GM21526 (cell line): ENCODE measurements at regions not wholly inside any gene's neighbourhood (a gene's known extent, or its start where the extent isn't known, plus 50 kb on each side); places are given as distances from the start of the nearest gene placed in this dataset.

Experiments used
- ATAC-seq: cut with Tn5 transposase; IDR thresholded peaks from one replicate; pipeline ENCODE4 v1.9.1; 2021; ENCODE audit warnings: moderate library complexity; ENCODE audit not compliant: unreplicated experiment, low FRiP score

- no peak for ATAC-seq
These were observed 1324.0 kb upstream of the USP15 start for GRCh38 chr12:60935981-60936761.

GRCh38 chr12:60947533-60947932, 1312.7 kb upstream of the USP15 start:
- ATAC-seq: no peak

- ATAC-seq: no peak
These were observed 1293.1 kb upstream of the USP15 start for GRCh38 chr12:60967128-60967527.

- ATAC-seq: no peak
These were observed 1282.2 kb upstream of the USP15 start for GRCh38 chr12:60977966-60978365.

- ATAC-seq: no peak
These were observed 1279.6 kb upstream of the USP15 start for GRCh38 chr12:60980558-60980957.

GRCh38 chr12:60981473-60981872, 1278.7 kb upstream of the USP15 start:
- ATAC-seq: no peak

GRCh38 chr12:60992087-60992486, 1268.1 kb upstream of the USP15 start:
- no peak for ATAC-seq

GRCh38 chr12:60995256-60995825, 1264.9 kb upstream of the USP15 start:
- no peak for ATAC-seq

GRCh38 chr12:60997869-60998378, 1262.3 kb upstream of the USP15 start:
- ATAC-seq: no peak

GRCh38 chr12:61009192-61009591, 1251.0 kb upstream of the USP15 start:
- ATAC-seq: no peak

- ATAC-seq: no peak
These were observed 1248.3 kb upstream of the USP15 start for GRCh38 chr12:61011767-61012423.

GRCh38 chr12:61018571-61018970, 1241.6 kb upstream of the USP15 start:
- no peak for ATAC-seq

GRCh38 chr12:61023231-61023630, 1237.0 kb upstream of the USP15 start:
- no peak for ATAC-seq

GRCh38 chr12:61029516-61029915, 1230.7 kb upstream of the USP15 start:
- ATAC-seq: no peak

- ATAC-seq: no peak
These were observed 1222.4 kb upstream of the USP15 start for GRCh38 chr12:61037792-61038191.

- no peak for ATAC-seq
These were observed 1216.4 kb upstream of the USP15 start for GRCh38 chr12:61043838-61044237.

GRCh38 chr12:61044766-61045165, 1215.4 kb upstream of the USP15 start:
- ATAC-seq: no peak

GRCh38 chr12:61070640-61071414, 1189.4 kb upstream of the USP15 start:
- ATAC-seq: no peak

- ATAC-seq: no peak
These were observed 1187.5 kb upstream of the USP15 start for GRCh38 chr12:61072717-61073116.

GRCh38 chr12:61095111-61095510, 1165.1 kb upstream of the USP15 start:
- ATAC-seq: no peak

- no peak for ATAC-seq
These were observed 1162.1 kb upstream of the USP15 start for GRCh38 chr12:61098031-61098580.
